KBM-7 (cell line): ENCODE measurements at regions not wholly inside any gene's neighbourhood (a gene's known extent, or its start where the extent isn't known, plus 50 kb on each side); places are given as distances from the start of the nearest gene placed in this dataset.

Experiments
- DNase-seq: peaks from one replicate; pipeline ENCODE4 v3.0.0-alpha.2; 2015
- in situ Hi-C: fragments of 300-500 bp; cut with MboI; formaldehyde crosslinking; loops from 2 replicates; pipeline ENCODE4 v1.14.3; 2020; ENCODE audit warnings: low sequenced_read_pairs, low pct_unique_long_range_greater_than_20kb, mixed read lengths

- in situ Hi-C loops = no loop called here
- DNase-seq = no peak
Observed at GRCh38 chr6:166055801-166056200, 111.8 kb downstream of the TBXT start.

DNA sequence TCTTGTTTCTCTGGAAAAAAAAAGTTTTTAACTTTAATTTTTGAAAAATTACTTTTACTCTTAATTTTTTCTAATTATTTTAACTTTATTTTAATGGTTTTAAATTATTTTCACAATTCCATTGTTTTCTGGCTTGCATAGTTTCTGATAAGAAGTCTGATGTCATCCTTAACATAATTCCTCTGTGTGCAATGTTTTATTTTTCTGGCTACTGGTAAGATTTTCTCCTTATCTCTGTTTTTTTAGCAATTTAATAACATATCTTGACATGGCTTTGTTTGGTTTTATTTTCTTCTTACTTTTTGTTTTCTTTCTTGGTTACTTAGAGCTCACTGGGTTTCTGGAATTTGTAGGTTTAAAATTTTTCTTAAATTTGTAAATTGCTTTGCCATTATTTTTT lies 114.8 kb downstream of the TBXT start:
- DNase-seq = no peak
- in situ Hi-C loops = no loop called here

DNA sequence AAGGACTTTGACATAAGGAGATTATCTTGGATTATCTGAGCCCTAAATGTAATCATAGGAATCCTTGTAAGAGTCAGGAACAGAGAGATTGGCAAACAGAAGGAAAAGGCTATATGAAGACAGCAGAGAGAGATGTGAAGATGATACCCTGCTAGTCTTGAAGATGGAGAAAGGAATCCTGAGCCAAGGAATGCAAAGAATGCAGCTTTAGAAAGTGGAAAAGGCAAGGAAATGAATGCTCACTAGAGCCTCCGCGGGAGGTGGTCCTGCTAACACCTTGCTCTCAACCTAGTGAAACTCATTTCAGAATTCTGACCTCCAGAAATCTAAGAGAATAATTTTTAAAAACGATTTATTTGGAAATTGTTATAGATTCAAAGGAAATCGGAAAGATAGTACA lies 117.1 kb downstream of the TBXT start:
- in situ Hi-C loops = no loop called here

DNA sequence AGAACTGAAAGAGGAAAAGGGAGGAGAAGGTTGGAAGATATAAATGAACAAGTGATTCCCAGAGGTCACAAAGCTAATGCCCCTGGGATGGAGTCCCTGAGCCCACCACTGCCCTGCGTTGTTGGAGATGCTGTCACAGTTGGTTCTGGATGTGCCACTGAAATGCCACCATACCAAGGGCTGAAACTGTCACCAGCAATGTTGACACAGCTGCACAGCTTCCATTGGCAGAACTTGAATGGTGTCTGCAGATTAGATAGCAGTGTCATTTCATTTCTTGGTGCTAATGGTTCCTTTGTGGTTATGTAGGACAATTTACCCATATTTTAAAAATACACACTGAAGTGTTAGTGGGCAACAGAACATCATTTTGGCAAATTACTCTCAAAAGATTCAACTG lies 120.7 kb downstream of the TBXT start:
- no peak for DNase-seq
- in situ Hi-C loops = no loop called here

More for the DNA sequence above, 117.1 kb downstream of the TBXT start:
- no peak for DNase-seq

- in situ Hi-C loops = no loop called here
- no peak for DNase-seq
Observed at GRCh38 chr6:166046226-166046625, 121.4 kb downstream of the TBXT start.

GRCh38 chr6:166045860-166046200 lies 121.8 kb downstream of the TBXT start:
- DNase-seq = no peak
- in situ Hi-C loops = no loop called here

- DNase-seq = no peak
- in situ Hi-C loops = no loop called here
Observed at GRCh38 chr6:166045173-166045859, 122.3 kb downstream of the TBXT start.

DNA sequence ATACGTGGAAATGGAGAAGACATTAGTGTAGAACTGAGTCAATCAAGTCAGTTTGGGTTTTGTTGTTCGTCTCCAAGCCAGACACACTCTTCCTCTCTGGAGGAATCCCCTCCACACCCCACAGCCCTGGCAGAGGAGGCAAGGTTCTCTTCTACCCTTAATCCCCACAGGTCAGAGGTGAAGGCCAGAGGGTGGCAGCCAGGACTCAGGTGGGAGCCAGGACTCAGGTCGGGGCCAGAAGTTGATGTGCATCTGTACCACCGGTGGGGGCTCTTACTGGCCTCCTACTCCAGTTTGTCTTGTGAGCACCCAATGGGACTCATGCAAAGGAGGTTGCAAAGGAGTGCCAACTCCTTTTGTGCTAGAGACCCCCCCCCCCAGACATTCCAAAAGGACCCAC lies 126.4 kb downstream of the TBXT start:
- in situ Hi-C loops = no loop called here
- DNase-seq = no peak

GRCh38 chr6:166040292-166040691 lies 127.4 kb downstream of the TBXT start:
- DNase-seq = no peak
- in situ Hi-C loops = no loop called here

GRCh38 chr6:166036316-166037095 lies 131.1 kb downstream of the TBXT start:
- in situ Hi-C loops = no loop called here
- DNase-seq = no peak

- no peak for DNase-seq
- in situ Hi-C loops = no loop called here
Observed at GRCh38 chr6:166032366-166033200, 135.1 kb downstream of the TBXT start.

GRCh38 chr6:166031275-166031674 lies 136.4 kb downstream of the TBXT start:
- DNase-seq = peak; percentile 14
- in situ Hi-C loops = no loop called here

DNA sequence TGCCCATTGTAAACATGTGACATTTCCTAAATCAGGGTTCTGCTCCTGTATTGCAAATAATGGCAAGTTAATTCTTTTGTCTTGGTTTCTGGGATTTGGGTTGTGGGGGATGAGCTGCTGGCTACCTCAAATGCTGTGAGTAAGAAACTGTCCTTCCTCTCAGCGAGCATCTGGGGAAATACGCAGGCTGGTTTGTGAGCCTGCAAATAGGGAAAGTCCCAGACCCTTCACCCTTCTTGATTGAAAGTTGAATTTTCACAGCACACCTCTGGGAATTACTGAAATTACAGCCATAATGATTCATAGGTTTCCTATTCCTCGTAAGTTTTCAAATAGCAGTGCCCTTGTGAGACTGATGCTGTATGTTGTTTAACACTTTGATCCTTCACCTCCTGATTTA lies 138.1 kb downstream of the TBXT start:
- in situ Hi-C loops = no loop called here
- peak; percentile 14 for DNase-seq

DNA sequence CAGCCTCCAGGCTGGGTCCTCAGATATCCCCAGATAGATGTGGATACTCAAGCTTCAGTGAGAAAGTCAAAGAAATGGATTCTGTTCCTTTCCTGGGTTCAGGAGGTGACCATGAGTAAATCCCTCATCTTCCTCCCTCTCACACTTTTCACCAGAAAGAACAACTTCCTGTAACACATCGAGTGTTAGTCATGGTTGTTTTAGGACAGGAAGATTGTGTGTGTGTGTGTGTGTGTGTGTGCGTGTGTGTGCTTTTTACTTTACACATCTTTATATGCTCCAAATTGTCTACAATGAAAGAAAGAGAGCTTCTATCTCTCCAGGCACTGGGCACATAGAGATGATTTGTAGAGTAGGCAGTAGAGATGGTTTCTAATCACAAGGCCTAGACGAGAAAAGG lies 139.9 kb downstream of the TBXT start:
- in situ Hi-C loops = no loop called here

DNA sequence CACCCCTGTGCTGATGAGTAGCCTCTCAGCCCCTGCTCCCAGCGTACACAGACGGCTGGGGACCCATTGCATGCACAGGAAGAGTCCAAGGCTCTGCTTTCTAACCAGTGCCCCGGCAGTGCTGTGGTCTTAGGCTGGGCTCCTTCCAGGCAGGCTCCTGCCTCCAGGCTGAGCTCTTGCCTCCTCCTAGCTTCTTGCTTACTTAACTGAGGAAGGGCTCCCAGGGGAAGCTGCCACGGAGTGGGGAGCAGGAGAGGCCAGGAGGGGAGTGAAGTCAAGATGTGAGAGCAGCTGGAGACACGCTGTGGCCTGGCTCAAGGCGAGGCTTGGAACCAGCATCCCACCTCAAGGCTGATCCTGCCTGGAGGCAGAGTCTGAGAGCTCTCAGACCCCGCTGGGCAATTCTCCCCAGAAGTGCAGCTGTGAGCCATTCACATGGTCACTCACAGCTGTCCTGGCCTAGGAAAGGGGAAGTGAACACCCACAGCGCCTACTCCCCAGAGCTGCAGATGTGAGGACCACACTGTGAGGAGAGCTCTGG lies 141.0 kb downstream of the TBXT start:
- DNase-seq = no peak
- in situ Hi-C loops = no loop called here

More for the DNA sequence above, 139.9 kb downstream of the TBXT start:
- no peak for DNase-seq

- no peak for DNase-seq
- in situ Hi-C loops = no loop called here
Observed at GRCh38 chr6:166025149-166025898, 142.3 kb downstream of the TBXT start.

DNA sequence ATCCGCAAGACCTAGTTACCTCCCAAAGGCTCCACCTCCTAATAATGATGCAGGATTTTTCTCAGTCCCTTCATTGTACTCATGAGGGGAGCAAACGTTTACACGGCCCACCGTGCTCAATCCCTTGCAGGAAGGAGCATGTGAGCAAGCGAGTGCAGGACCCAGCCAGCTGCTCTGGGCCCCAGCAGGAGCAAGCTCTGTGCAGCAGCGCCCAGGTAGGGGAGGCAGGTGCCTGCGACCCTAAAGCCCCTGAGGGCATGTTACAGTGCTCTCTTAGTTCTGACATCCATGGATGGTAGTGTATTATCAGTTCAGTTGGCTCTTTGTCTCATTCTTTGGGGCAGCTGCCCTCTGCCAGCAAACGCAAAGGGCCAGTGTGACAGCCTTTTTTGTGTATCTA lies 143.4 kb downstream of the TBXT start:
- in situ Hi-C loops = no loop called here

DNA sequence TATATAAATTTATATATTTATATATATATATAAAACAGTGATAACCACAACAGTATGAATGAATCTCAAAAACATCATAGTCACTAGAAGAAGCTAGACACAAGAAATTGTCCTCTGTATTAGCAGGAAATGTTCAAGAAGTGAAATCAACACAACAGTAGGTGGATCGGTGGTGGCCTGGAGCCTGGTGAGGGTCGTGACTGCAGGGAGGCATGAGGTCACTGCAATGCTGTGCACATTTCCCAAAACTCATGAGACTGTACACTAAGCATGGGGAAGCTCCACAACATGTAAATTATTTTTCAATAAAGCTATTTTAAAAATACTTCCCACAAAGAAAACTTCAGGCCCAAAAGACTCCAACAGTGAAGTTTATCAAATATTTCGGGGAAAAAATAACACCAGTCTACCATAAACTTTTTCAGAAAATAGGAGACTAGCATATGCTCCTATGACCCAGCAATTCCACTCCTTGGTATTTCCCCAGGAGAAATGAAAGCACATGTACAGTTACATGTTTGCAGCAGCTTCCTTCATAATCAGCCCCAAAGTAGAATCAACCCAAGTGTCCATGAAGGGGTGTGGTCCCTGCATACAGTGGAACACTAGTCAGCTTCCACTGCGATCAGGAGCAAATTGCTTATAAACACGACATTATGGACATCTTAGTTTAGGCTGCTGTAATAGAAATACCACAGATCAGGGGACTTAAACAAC lies 144.2 kb downstream of the TBXT start:
- DNase-seq = peak; percentile 22
- in situ Hi-C loops = no loop called here

More for the DNA sequence above, 143.4 kb downstream of the TBXT start:
- no peak for DNase-seq
